ENCODE measurements at regions not wholly inside any gene's neighbourhood (a gene's known extent, or its start where the extent isn't known, plus 50 kb on each side); places are given as distances from the start of the nearest gene placed in this dataset.
A peak's percentile ranks its signal among the peaks of the same experiment; 100 is the strongest.

- Histone ChIP-seq H2BK5ac (ENCODE audit: low read depth, low read length, poor library complexity, severe bottlenecking) (no peak overlapping the region), H3K4me2 (ENCODE audit: low read length, poor library complexity, severe bottlenecking) (no peak overlapping the region), H3K36me3 (ENCODE audit: control insufficient read depth in 1 of 2, insufficient read depth in 2 of 2, low read depth in 1 of 2, low read length in 2 of 2) (no peaks in the 10 kb centered on the region), H3K18ac (ENCODE audit: low read depth in 1 of 2, low read length in 2 of 2) (no peak overlapping the region), H2BK15ac (ENCODE audit: low read depth, poor library complexity, severe bottlenecking) (no peak overlapping the region), H3K27me3 (ENCODE audit: control insufficient read depth in 1 of 2, insufficient read depth in 1 of 2, low read length in 2 of 2) (peaks cover 10 to 32% of the 10 kb centered on the region in 2 experiments), H3K14ac (ENCODE audit: low read length in 2 of 2) (no peak overlapping the region), H3K23ac (ENCODE audit: low read length in 2 of 2) (no peak overlapping the region), H3K27ac (ENCODE audit: low read length, poor library complexity, severe bottlenecking) (no peak overlapping the region), H3K9ac (ENCODE audit: low read length) (no peak overlapping the region), H3K4me1 (ENCODE audit: control insufficient read depth, insufficient read depth, low read depth, low read length) (no peaks in the 10 kb centered on the region), H3K79me1 (replicated peaks; ENCODE audit: low read length, poor library complexity, severe bottlenecking) (no peaks in the 10 kb centered on the region), H3K9me3 (ENCODE audit: control insufficient read depth, low read length) (no peaks in the 10 kb centered on the region), H2AFZ (ENCODE audit: low read depth, low read length) (no peak overlapping the region), H3K4ac (ENCODE audit: low read depth in 1 of 2, low read length in 2 of 2) (no peak overlapping the region), H2BK12ac (ENCODE audit: low read length in 2 of 2) (no peak overlapping the region), H2BK120ac (ENCODE audit: low read depth, low read length) (no peak overlapping the region), H4K8ac (ENCODE audit: low read length) (no peak overlapping the region), H4K91ac (ENCODE audit: low read length) (no peak overlapping the region), H2AK5ac (ENCODE audit: low read length, severe bottlenecking) (no peak overlapping the region), H3K4me3 (ENCODE audit: insufficient read depth in 1 of 2, low read depth in 1 of 2, low read length in 2 of 2) (no peak overlapping the region)
- WGBS, result 67% methylated on average over 3 of the region's 3 CpGs
- no peak for DNase-seq
Measured at GRCh38 chr14:34169561-34169960, 218.7 kb upstream of the EGLN3 start.

GRCh38 chr14:34168656-34169055 is 217.8 kb upstream of the EGLN3 start:
- Histone ChIP-seq H3K23ac (ENCODE audit: low read length in 2 of 2) (no peak overlapping the region), H2BK5ac (ENCODE audit: low read depth, low read length, poor library complexity, severe bottlenecking) (no peak overlapping the region), H3K4me2 (ENCODE audit: low read length, poor library complexity, severe bottlenecking) (no peak overlapping the region), H3K79me1 (replicated peaks; ENCODE audit: low read length, poor library complexity, severe bottlenecking) (no peaks in the 10 kb centered on the region), H2BK120ac (ENCODE audit: low read depth, low read length) (no peak overlapping the region), H3K9me3 (ENCODE audit: control insufficient read depth, low read length) (no peaks in the 10 kb centered on the region), H3K9ac (ENCODE audit: low read length) (no peak overlapping the region), H2BK12ac (ENCODE audit: low read length in 2 of 2) (no peak overlapping the region), H4K91ac (ENCODE audit: low read length) (no peak overlapping the region), H3K36me3 (ENCODE audit: control insufficient read depth in 1 of 2, insufficient read depth in 2 of 2, low read depth in 1 of 2, low read length in 2 of 2) (no peaks in the 10 kb centered on the region), H2AK5ac (ENCODE audit: low read length, severe bottlenecking) (no peak overlapping the region), H3K18ac (ENCODE audit: low read depth in 1 of 2, low read length in 2 of 2) (no peak overlapping the region), H3K4me1 (ENCODE audit: control insufficient read depth, insufficient read depth, low read depth, low read length) (no peaks in the 10 kb centered on the region), H3K14ac (ENCODE audit: low read length in 2 of 2) (no peak overlapping the region), H3K27ac (ENCODE audit: low read length, poor library complexity, severe bottlenecking) (no peak overlapping the region), H2BK15ac (ENCODE audit: low read depth, poor library complexity, severe bottlenecking) (no peak overlapping the region), H4K8ac (ENCODE audit: low read length) (no peak overlapping the region), H2AFZ (ENCODE audit: low read depth, low read length) (no peak overlapping the region), H3K4ac (ENCODE audit: low read depth in 1 of 2, low read length in 2 of 2) (no peak overlapping the region), H3K27me3 (ENCODE audit: control insufficient read depth in 1 of 2, insufficient read depth in 1 of 2, low read length in 2 of 2) (peaks cover 8 to 29% of the 10 kb centered on the region in 2 experiments), H3K4me3 (ENCODE audit: insufficient read depth in 1 of 2, low read depth in 1 of 2, low read length in 2 of 2) (no peak overlapping the region)
- WGBS, result 89% methylated on average over 7 of the region's 8 CpGs
- no peak for DNase-seq

- WGBS, result 71% methylated on average over 5 of the region's 5 CpGs
- no peak overlapping the region for H2BK15ac ChIP-seq (ENCODE audit: low read depth, poor library complexity, severe bottlenecking)
- no peak overlapping the region for H3K4me2 ChIP-seq (ENCODE audit: low read length, poor library complexity, severe bottlenecking)
- no peak overlapping the region for H2AK5ac ChIP-seq (ENCODE audit: low read length, severe bottlenecking)
- H3K36me3 ChIP-seq (ENCODE audit: control insufficient read depth in 1 of 2, insufficient read depth in 2 of 2, low read depth in 1 of 2, low read length in 2 of 2), result no peaks in the 10 kb centered on the region
- H2BK120ac ChIP-seq (ENCODE audit: low read depth, low read length), result no peak overlapping the region
- no peak overlapping the region for H4K8ac ChIP-seq (ENCODE audit: low read length)
- no peak for DNase-seq
- no peak overlapping the region for H2AFZ ChIP-seq (ENCODE audit: low read depth, low read length)
- no peak overlapping the region for H3K4ac ChIP-seq (ENCODE audit: low read depth in 1 of 2, low read length in 2 of 2)
- H3K79me1 ChIP-seq (replicated peaks; ENCODE audit: low read length, poor library complexity, severe bottlenecking), result no peaks in the 10 kb centered on the region
- H4K91ac ChIP-seq (ENCODE audit: low read length), result no peak overlapping the region
- H3K9me3 ChIP-seq (ENCODE audit: control insufficient read depth, low read length), result no peaks in the 10 kb centered on the region
- peaks cover 6 to 28% of the 10 kb centered on the region in 2 experiments for H3K27me3 ChIP-seq (ENCODE audit: control insufficient read depth in 1 of 2, insufficient read depth in 1 of 2, low read length in 2 of 2)
- no peak overlapping the region for H3K9ac ChIP-seq (ENCODE audit: low read length)
- no peak overlapping the region for H3K27ac ChIP-seq (ENCODE audit: low read length, poor library complexity, severe bottlenecking)
- no peak overlapping the region for H3K18ac ChIP-seq (ENCODE audit: low read depth in 1 of 2, low read length in 2 of 2)
- H2BK5ac ChIP-seq (ENCODE audit: low read depth, low read length, poor library complexity, severe bottlenecking), result no peak overlapping the region
- no peak overlapping the region for H3K4me3 ChIP-seq (ENCODE audit: insufficient read depth in 1 of 2, low read depth in 1 of 2, low read length in 2 of 2)
- no peak overlapping the region for H2BK12ac ChIP-seq (ENCODE audit: low read length in 2 of 2)
- no peak overlapping the region for H3K14ac ChIP-seq (ENCODE audit: low read length in 2 of 2)
- H3K23ac ChIP-seq (ENCODE audit: low read length in 2 of 2), result no peak overlapping the region
- H3K4me1 ChIP-seq (ENCODE audit: control insufficient read depth, insufficient read depth, low read depth, low read length), result no peaks in the 10 kb centered on the region
Measured at GRCh38 chr14:34165847-34166350, 215.0 kb upstream of the EGLN3 start.

GRCh38 chr14:34164162-34164864 is 213.4 kb upstream of the EGLN3 start:
- WGBS, result 67% methylated on average over 5 of the region's 6 CpGs
- H3K27me3 ChIP-seq (ENCODE audit: control insufficient read depth in 1 of 2, insufficient read depth in 1 of 2, low read length in 2 of 2), result peaks cover 6 to 28% of the 10 kb centered on the region in 2 experiments

More at GRCh38 chr14:34164162-34164864, 213.4 kb upstream of the EGLN3 start:
- DNase-seq, result no peak
- no peak overlapping the region for H3K4me2 ChIP-seq (ENCODE audit: low read length, poor library complexity, severe bottlenecking)
- H2BK12ac ChIP-seq (ENCODE audit: low read length in 2 of 2), result no peak overlapping the region
- H3K4me1 ChIP-seq (ENCODE audit: control insufficient read depth, insufficient read depth, low read depth, low read length), result no peaks in the 10 kb centered on the region
- no peak overlapping the region for H3K23ac ChIP-seq (ENCODE audit: low read length in 2 of 2)
- no peak overlapping the region for H3K18ac ChIP-seq (ENCODE audit: low read depth in 1 of 2, low read length in 2 of 2)
- H3K27ac ChIP-seq (ENCODE audit: low read length, poor library complexity, severe bottlenecking), result no peak overlapping the region
- no peak overlapping the region for H3K4me3 ChIP-seq (ENCODE audit: insufficient read depth in 1 of 2, low read depth in 1 of 2, low read length in 2 of 2)
- H3K14ac ChIP-seq (ENCODE audit: low read length in 2 of 2), result no peak overlapping the region
- H3K9ac ChIP-seq (ENCODE audit: low read length), result no peak overlapping the region
- H3K4ac ChIP-seq (ENCODE audit: low read depth in 1 of 2, low read length in 2 of 2), result no peak overlapping the region
- no peak overlapping the region for H2AFZ ChIP-seq (ENCODE audit: low read depth, low read length)
- no peaks in the 10 kb centered on the region for H3K79me1 ChIP-seq (replicated peaks; ENCODE audit: low read length, poor library complexity, severe bottlenecking)
- no peaks in the 10 kb centered on the region for H3K9me3 ChIP-seq (ENCODE audit: control insufficient read depth, low read length)
- H2BK5ac ChIP-seq (ENCODE audit: low read depth, low read length, poor library complexity, severe bottlenecking), result peak overlapping the region; percentile 73
- no peaks in the 10 kb centered on the region for H3K36me3 ChIP-seq (ENCODE audit: control insufficient read depth in 1 of 2, insufficient read depth in 2 of 2, low read depth in 1 of 2, low read length in 2 of 2)
- H4K8ac ChIP-seq (ENCODE audit: low read length), result no peak overlapping the region
- H2AK5ac ChIP-seq (ENCODE audit: low read length, severe bottlenecking), result no peak overlapping the region
- H2BK15ac ChIP-seq (ENCODE audit: low read depth, poor library complexity, severe bottlenecking), result no peak overlapping the region
- H4K91ac ChIP-seq (ENCODE audit: low read length), result no peak overlapping the region
- H2BK120ac ChIP-seq (ENCODE audit: low read depth, low read length), result no peak overlapping the region

Data from mesenchymal stem cell (in vitro differentiated cells and primary cell).